Spleen (tissue), 7 donors: ENCODE measurements at regions not wholly inside any gene's neighbourhood (a gene's known extent, or its start where the extent isn't known, plus 50 kb on each side); places are given as distances from the start of the nearest gene placed in this dataset.
"Not testable (repeated sequence)": the region's sequence is repeated elsewhere in the genome, so short reads cannot be mapped to it uniquely, and the experiment has no call there.

ENCODE experiments used
- POLR2A ChIP-seq, 3 donors: fragments of 450-650 bp; IDR thresholded peaks; one replicate each; pipeline ENCODE4 v1.5.1; 2017; ENCODE audit warnings: antibody characterized with exemption in 3 of 3, mild to moderate bottlenecking in 1 of 3
- POLR2AphosphoS5 ChIP-seq, 3 donors: sonication (generic); formaldehyde crosslinking; IDR thresholded peaks; one replicate each; pipeline ENCODE4 v1.5.1; 2017; ENCODE audit warnings: antibody characterized with exemption in 3 of 3
- TF ChIP-seq, protein P1 (sequence below), 11 experiments: fragments of 200-600 bp in 7 of 11; fragments of 450-650 bp in 4 of 11; sonication (generic) in 4 of 11; IDR thresholded peaks in 8 of 11; conservative IDR thresholded peaks in 3 of 11; 1 replicate in 7 of 11; 2 replicates in 4 of 11; pipeline versions ENCODE4 v1.4.0 to v1.8.0; 2016 to 2021; ENCODE audit warnings: antibody characterized with exemption in 11 of 11, inconsistent platforms in 4 of 11, mild to moderate bottlenecking in 1 of 11
- donor health status: DM: no; HTN: no; CAD: no; lungs with moderate emphysema.
- donor health status: DM: no; HTN: no; CAD: no.
- donor health status: DM: no; HTN: no; CAD: no.

DNA sequence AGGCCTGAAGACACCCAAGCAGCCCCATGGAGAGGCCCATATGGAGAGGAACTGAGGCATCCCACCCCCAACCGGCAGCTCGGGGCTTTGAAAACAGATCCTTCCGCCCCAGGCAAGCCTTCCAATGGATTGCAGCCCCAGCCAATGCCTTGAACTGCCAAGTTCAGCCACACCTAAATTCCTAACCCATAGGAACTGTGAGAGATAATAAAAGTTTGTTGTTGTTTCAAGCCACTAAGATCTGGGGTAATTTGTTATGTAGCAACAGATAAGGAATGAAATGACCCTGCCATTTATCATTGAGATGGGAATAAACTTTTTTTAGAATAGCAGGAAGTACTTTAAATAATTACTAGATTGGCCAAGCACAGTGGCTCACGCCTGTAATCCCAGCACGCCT is 80.3 kb upstream of the SPDYE9 start:
- TF ChIP-seq POLR2A, POLR2AphosphoS5 (IDR thresholded peaks at IDR 0.05): not testable (repeated sequence)
- TF ChIP-seq, protein P1, sequence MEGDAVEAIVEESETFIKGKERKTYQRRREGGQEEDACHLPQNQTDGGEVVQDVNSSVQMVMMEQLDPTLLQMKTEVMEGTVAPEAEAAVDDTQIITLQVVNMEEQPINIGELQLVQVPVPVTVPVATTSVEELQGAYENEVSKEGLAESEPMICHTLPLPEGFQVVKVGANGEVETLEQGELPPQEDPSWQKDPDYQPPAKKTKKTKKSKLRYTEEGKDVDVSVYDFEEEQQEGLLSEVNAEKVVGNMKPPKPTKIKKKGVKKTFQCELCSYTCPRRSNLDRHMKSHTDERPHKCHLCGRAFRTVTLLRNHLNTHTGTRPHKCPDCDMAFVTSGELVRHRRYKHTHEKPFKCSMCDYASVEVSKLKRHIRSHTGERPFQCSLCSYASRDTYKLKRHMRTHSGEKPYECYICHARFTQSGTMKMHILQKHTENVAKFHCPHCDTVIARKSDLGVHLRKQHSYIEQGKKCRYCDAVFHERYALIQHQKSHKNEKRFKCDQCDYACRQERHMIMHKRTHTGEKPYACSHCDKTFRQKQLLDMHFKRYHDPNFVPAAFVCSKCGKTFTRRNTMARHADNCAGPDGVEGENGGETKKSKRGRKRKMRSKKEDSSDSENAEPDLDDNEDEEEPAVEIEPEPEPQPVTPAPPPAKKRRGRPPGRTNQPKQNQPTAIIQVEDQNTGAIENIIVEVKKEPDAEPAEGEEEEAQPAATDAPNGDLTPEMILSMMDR (IDR thresholded peaks at IDR 0.05 in 8 of 11, conservative IDR thresholded peaks at IDR 0.05 in 3 of 11) = not testable (repeated sequence)
